Coronary artery (tissue), 2 donors: ENCODE measurements at regions not wholly inside any gene's neighbourhood (a gene's known extent, or its start where the extent isn't known, plus 50 kb on each side); places are given as distances from the start of the nearest gene placed in this dataset.

Source experiments
- DNase-seq: peaks from one replicate; pipeline ENCODE4 v3.0.0-alpha.2; 2017; ENCODE audit warnings: low spot score
- H3K27ac ChIP-seq, 2 donors: fragments of 200-600 bp; sonication (generic); one replicate each; pipeline ENCODE4 v1.5.1; 2016 to 2019
- H3K4me3 ChIP-seq: fragments of 200-600 bp; sonication (generic); 2 replicates; pipeline ENCODE4 v1.5.1; 2016; ENCODE audit warnings: mild to moderate bottlenecking, moderate library complexity
- CTCF ChIP-seq: fragments of 200-600 bp; sonication (generic); IDR thresholded peaks from one replicate; pipeline ENCODE4 v1.5.1; 2019; ENCODE audit warnings: antibody characterized with exemption

- no peak for DNase-seq
- no peak overlapping the region for H3K27ac ChIP-seq
- H3K4me3 ChIP-seq, result no peak overlapping the region
- TF ChIP-seq CTCF, result no peak
Observed at GRCh38 chr7:13042605-13043236, 355.3 kb downstream of the ARL4A start.

DNA sequence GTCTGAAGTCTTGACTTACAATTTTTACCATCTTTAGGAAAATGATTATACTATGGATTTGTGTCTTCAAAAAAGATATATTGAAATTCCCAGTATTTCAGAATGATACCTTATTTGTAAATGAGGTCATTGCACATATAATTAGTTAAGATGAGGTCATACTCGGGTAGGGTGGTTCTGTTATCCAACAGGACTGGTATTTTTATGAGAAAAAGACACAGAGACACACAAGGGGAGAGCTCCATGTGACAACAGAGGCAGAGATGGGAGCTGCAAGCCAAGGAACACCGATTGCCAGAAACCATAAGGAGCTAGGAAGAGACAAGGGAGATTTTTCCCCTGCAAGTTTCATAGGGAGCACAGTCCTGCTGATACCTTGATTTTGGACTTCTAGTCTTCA lies 356.9 kb downstream of the ARL4A start:
- no peak overlapping the region for H3K4me3 ChIP-seq
- TF ChIP-seq CTCF, result no peak
- DNase-seq, result no peak
- no peak overlapping the region for H3K27ac ChIP-seq

- Histone ChIP-seq H3K27ac (no peak overlapping the region), H3K4me3 (no peak overlapping the region)
- no peak for DNase-seq
- no peak for TF ChIP-seq CTCF
Observed at GRCh38 chr7:13047061-13047460, 359.6 kb downstream of the ARL4A start.

DNA sequence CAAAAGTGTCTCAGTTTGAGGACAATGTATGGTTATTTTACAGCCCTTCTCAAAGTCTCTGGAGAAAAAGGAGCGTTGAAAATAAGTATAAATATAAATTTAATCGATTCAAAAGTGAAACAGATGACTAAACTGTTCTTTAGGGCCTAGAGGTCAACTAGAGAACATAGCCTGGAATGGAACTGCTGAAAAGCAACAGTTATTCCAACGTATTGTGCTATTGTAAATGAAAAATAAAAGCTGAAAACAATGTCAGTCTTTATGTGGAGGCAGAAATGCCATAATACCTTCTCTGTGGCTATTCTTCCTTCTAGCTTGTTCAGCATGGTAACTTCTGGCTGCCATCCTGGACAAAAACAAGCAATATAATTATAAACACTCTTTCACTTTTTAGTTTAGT lies 362.5 kb downstream of the ARL4A start:
- TF ChIP-seq CTCF, result no peak
- Histone ChIP-seq H3K4me3 (no peak overlapping the region), H3K27ac (no peak overlapping the region)
- DNase-seq, result no peak

DNA sequence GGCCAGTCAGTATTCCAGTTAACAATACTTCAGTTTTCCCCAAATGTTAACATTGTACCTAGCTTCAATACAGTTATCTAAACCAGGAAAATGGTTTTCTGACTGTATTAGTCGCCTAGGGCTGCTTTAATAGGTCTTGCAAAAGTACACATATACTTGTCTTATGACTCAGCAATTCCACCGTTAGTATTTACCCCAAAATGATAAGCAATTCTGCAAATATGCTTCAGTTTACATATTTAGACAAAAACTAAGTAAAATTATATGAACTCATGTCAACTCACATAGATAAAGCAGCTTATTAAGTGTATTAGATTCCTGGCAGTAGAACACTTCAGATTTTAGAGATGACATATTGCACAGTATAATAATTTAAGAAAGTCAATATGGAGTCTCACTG lies 363.3 kb downstream of the ARL4A start:
- H3K27ac ChIP-seq, result no peak overlapping the region
- DNase-seq, result no peak

DNA sequence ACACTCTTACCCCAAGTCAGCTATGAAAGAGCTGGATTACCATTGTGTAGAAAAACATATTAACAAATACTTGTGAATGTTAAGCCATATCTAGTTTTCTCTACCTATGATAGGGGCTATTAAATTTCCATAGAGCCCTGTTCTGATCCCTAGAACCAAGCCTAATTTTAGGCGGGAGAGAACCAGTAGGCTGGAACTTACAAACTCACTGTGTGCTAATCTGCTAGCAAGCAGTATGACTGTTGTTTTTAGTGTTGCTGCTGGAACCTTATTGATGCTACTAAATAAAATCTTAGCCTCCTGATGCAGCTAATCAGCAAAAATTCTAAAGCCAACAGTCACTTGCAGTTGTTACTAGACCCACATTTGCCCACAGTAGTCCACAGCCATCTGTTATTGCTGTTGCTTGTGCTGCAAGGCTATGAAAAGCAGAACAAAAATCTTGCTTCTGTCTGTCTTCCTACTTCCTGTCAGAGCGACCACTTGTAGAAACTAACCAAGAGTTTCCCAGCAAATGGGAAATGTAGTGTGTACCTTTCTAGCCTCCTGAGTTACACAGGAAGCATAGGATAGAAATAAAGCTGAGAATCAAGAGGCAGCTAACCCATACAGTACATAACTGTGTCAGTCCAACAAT lies 368.4 kb downstream of the ARL4A start:
- Histone ChIP-seq H3K27ac (no peak overlapping the region), H3K4me3 (no peak overlapping the region)
- no peak for DNase-seq
- TF ChIP-seq CTCF, result no peak

More for the DNA sequence above, 363.3 kb downstream of the ARL4A start:
- TF ChIP-seq CTCF, result no peak
- no peak overlapping the region for H3K4me3 ChIP-seq
